ENCODE measurements at regions not wholly inside any gene's neighbourhood (a gene's known extent, or its start where the extent isn't known, plus 50 kb on each side); places are given as distances from the start of the nearest gene placed in this dataset.

- DNase-seq = no peak
Measured at GRCh38 chrX:39150621-39151020, 349.4 kb downstream of the MID1IP1 start.

GRCh38 chrX:39152106-39152649 lies 350.9 kb downstream of the MID1IP1 start:
- no peak for DNase-seq

DNA sequence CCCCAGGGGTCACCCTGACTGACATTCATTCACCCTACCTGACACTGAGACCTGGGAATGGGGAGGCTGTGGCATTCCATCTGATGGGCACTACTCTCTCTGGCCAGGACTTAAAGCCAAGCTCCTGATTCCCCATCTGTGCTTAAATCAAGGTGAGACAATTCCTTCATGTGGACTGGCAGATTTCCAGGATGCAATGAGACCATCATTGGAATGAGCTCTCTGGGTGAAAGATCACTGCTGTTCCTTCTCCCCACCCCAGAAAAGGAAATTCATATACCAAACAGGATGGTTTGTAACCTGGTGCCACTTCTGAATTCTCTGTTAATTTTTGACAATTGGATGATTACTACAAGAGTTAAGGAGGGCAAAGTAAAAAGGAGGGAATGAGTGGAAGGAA lies 354.8 kb downstream of the MID1IP1 start:
- no peak for DNase-seq

DNA sequence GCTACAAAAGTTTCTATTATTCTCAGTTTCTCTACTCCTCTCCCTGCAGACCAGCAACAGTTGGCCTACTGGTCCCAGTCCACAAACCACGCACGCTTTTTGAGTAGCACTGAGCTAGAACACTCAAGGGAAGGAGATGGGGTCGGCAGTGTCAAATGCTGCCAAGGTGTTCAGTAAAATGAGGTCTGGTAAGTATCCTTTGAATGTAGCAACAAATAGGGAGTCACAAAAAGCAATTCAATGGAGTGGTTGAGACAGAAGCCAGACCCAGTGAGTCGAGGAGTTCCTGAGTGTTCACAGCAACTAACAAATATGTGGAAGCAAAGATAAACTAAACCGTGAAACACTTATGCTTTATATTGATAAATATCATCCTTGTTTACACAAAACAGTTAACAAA lies 355.7 kb downstream of the MID1IP1 start:
- no peak for DNase-seq

DNA sequence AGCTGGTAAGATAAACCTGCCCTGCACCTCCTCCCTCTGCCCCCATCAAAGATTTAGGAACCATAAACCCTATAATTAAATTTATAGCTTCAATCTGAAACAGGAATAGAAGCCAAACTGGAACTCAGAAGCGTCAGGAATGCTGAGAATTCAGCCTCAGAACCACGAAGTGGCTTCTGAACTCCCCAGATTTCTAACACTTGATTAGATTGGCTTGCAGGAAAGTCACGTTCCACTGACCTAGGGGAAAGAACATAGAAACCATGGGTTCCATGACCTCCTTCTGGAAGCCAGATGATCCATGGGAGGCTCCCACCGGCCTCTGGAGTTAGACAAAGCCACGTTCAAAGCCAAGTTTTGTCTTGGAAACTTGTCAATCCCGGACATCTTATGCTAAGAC lies 356.5 kb downstream of the MID1IP1 start:
- DNase-seq = no peak

GRCh38 chrX:39158801-39159657 lies 357.8 kb downstream of the MID1IP1 start:
- DNase-seq = no peak

GRCh38 chrX:39159921-39160507 lies 358.8 kb downstream of the MID1IP1 start:
- DNase-seq = no peak

- no peak for DNase-seq
Measured at GRCh38 chrX:39161611-39162255, 360.5 kb downstream of the MID1IP1 start.

DNA sequence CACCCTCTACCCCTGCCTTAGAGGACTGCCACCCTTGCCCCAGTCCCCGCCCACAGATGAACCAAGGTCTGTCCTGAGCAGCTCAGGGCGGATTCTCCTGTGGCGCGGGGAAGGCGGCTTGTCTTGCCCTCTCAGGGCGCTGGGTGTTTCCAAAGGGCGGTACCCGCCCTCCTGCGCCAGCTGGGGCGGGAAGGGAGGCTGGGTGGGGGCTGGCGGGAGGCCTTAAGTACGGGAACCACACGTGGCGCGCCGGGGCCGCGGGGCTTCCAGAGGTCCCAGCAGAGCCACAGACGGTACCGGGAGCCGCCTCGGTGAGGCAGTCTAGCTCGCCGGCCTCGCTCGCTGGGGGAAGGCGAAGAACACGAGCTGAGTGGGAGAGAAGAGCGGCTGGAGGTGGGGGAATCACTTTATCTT lies 361.1 kb downstream of the MID1IP1 start:
- no peak for DNase-seq

DNA sequence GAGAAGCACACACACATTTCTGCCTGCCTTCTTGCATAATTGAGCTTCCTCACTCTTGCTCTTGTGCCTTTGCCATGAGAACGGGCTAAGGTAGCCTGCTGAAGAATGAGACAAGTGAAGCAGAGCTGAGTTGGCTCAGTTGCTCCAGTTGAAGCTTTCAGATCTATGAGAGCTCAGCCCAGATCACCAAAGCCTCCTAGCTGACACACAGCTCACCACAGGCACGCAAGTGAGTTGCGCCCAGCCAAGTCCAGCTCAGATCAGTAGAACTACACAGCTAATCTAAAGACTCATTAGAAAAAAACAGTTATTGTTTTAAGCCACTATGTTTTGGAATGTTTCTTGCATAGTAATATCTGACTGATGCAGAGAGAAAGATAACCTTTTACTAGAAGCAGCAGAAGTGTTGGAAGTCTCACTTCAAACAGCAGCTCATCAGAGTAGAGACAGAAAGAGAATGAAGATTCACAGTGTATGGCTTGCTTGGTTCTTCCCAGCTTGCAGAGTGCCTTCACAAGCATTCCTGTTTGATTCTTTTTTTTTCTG lies 362.4 kb downstream of the MID1IP1 start:
- no peak for DNase-seq

DNA sequence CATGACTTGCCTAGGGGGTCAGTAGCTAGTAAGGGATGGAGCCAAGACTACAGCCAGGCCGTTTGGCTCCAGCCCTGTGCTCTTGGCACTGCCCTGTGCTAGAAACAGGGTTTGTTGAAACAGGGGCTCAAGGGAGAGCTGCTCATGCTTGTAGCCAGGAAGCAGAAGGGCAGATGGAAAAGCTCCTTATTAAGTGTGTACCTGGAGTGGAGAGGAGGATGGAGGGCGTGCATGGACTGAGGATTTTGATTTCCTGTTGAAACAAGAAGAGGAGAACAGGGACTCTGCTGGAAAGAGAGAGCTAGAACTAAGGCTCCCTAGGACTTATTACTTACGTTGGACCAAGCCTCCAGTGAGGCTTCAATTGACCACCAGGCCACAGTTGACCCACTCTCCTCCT lies 363.0 kb downstream of the MID1IP1 start:
- no peak for DNase-seq

DNA sequence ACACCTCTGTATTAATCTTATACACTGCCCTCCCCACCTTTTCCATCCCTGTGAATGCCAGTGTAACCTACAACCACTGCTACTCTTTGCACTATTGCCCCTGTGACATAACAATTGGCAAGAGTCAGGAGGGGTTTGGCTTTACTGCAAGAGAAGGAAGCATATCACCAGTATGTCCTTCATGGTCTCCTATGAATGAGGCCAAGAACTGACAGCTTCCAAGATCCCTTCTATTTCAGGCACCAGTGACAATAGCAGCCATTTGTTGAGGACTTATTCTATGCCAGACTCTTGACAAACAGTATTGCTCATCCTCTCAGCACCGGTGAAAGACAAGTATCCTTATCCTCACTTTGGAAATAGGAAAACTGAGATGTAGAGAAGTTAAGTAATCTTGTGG lies 363.9 kb downstream of the MID1IP1 start:
- DNase-seq = no peak

DNA sequence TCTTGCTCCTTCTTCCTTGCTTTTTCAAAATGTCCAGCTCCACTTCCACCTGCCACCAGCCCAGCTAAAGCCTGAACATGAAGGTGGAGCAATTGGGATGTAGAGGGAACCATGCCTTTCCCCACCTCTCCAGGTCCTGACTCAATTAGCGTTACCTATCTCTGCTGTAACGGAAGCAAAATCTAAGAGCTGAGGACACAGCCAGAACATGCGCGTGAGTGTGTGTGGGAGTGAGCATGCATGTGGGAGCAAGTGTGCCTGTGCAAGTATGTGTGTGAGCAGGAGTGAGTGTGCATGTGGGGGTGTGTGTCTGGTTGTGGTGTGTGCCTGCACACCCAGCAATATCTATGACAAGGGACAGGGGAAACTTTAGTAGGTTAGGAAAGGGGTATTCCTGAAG lies 364.5 kb downstream of the MID1IP1 start:
- DNase-seq = no peak

DNA sequence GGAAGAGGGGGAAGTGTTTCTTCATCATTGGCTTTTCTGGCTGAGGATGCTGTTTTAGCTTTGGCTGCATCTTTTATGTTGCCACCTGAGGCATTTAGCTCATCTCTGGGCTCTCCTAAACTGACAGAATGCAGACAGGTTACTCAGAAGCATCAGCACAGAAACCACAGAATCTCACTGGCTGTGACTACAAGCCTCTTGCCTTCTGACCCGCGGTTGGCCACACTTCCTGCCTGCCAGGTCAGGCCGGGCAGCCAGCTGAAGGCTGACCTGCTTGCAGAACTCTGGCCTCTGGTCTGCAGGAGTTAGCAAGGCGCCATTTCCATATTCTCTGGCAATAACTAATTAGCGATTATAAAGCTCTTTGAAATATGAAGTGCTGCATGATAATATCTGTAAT lies 366.5 kb downstream of the MID1IP1 start:
- no peak for DNase-seq

- no peak for DNase-seq
Measured at GRCh38 chrX:39168609-39169008, 367.4 kb downstream of the MID1IP1 start.

- DNase-seq = no peak
Measured at GRCh38 chrX:39169976-39170375, 368.7 kb downstream of the MID1IP1 start.

GRCh38 chrX:39170464-39170863 lies 369.2 kb downstream of the MID1IP1 start:
- DNase-seq = no peak

DNA sequence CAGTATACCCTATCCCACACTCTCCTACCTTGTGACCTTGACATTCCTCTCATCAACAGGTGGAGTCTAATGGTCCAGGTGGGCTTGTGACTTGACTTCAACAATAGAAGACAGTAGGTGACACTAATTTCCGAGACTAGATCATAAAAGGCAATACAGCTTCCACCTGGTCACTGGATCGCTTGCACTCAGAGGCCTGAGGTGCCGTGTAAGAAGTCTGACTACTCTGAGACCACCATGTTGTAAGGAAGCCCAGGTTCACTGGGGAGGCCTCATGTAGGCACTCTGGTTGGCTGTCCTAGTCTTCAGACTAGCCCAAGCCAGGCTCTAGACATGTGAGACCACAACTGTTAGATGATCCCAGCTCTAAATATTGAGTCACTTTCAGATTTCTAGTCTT lies 370.4 kb downstream of the MID1IP1 start:
- DNase-seq = no peak

DNA sequence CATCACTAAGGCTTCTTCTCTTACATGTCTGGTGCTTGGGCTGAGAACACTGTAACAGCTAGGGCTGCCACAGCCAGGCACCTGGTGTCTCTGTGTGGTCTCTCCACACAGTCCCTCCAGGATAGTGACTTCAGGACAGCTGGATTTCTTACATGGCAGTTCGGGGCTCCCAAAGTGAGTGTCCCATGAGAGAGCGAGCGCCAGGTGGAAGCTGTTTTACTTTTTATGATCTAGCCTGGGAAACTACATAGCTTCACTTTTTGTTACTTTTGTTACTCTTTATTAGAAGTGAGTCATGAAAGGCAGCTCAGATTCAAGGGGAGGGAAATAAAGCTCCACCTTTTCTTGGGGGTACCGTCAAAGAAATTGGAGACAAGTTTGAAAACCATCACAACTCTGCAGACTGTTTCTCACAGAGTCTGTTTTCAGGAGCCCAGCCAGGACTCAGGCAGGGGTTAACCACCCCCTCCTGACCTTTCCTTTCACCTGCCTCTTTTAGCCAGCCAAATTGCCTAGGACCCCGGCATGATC lies 373.0 kb downstream of the MID1IP1 start:
- DNase-seq = no peak

DNA sequence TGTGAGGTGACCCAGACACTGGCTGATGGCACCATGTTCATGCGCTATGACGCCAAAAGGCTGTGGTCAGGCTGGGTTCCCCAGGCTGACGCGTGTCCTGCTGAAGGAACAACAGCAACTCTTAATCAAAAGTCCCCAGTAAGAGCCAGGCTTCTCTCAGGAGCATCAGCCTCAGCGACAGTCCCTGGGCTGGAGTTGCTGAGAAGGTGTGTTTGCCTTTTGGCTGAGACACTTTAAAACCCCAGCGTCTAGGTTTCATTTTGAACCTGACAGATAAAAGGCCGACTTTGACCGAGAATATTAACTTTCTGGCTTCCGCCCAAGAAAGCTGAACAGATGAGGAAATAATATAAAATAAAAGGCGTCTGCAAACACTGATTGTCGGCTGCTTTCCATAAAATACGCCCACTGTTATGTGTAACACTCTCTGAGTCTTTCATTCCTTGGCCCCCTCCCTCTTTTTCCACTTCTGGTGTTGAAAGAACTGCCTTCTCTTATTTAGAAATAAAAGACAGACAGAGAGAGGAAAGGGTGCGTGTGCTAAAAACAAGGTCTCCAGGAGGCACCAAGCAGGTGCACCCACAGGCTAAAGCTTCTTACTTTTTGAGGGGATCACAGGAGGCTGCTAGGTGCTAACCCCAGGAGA lies 373.6 kb downstream of the MID1IP1 start:
- DNase-seq = peak; percentile 9

- DNase-seq = no peak
Measured at GRCh38 chrX:39175418-39176057, 374.3 kb downstream of the MID1IP1 start.

GRCh38 chrX:39176105-39176504 lies 374.8 kb downstream of the MID1IP1 start:
- DNase-seq = no peak

Measured in DMS79 (cell line).